ENCODE measurements at regions not wholly inside any gene's neighbourhood (a gene's known extent, or its start where the extent isn't known, plus 50 kb on each side); places are given as distances from the start of the nearest gene placed in this dataset.

DNA sequence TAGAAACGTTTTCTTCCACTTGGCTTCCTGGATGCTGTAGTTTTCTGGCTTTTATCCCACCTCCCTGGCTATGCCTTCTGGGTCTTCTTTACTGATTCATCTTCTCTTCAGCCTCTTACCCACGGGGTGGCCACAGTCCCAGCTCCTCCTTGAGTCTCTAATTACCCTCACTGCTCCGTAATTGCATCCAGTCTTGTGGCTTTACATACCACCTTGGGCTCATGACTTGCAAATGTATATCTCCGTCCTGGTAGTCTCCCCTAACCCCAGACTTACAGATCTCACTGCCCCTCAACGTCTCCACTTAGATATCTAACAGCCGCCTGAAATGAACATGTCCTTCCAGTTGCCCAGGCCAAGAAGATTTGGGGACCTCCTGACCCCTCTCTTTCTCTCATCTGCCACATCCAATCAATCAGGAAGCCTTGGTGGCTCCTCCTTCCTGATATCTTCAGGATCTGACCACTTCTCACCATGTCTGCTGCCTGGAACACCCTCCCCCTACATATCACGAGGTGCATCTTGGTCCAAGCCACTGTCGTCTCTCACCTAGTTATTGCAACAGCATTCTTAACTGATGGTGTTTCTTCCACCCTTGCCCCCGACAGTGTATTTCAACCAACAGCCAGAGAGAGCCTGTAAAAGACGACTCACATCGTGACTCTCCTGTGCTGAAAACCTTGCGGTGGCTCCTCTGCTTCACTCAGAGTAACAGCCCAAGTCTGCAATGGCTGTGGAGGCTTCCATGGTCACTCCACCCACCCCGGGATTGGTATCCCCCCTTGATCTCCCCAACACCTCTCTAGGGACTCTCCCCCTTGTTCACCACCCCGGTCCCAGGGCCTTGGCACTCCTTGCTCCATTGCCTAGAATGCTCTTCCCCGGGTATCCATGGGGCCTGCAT, 219.0 kb upstream of the POU3F1 start:
- no peaks in the 10 kb centered on the region for H3K9me3 Mint-ChIP-seq (ENCODE audit: unreplicated experiment)
- no peaks in the 10 kb centered on the region for H3K36me3 Mint-ChIP-seq (ENCODE audit: unreplicated experiment)
- no peaks in the 10 kb centered on the region for H3K4me1 Mint-ChIP-seq (ENCODE audit: unreplicated experiment)
- no peak overlapping the region for H3K4me3 Mint-ChIP-seq (ENCODE audit: unreplicated experiment)
- H3K27ac Mint-ChIP-seq (ENCODE audit: unreplicated experiment): no peak overlapping the region
- DNase-seq (ENCODE audit: extremely low spot score, unreplicated experiment): no peak
- peaks cover 17% of the 10 kb centered on the region for H3K27me3 Mint-ChIP-seq (ENCODE audit: unreplicated experiment)
- TF ChIP-seq CTCF (IDR thresholded peaks at IDR 0.05): no peak

GRCh38 chr1:38263438-38263837, 216.8 kb upstream of the POU3F1 start:
- no peak for DNase-seq (ENCODE audit: extremely low spot score, unreplicated experiment)
- no peak overlapping the region for H3K27ac Mint-ChIP-seq (ENCODE audit: unreplicated experiment)
- peaks cover 16% of the 10 kb centered on the region for H3K27me3 Mint-ChIP-seq (ENCODE audit: unreplicated experiment)
- no peak overlapping the region for H3K4me3 Mint-ChIP-seq (ENCODE audit: unreplicated experiment)
- no peaks in the 10 kb centered on the region for H3K9me3 Mint-ChIP-seq (ENCODE audit: unreplicated experiment)
- no peak for TF ChIP-seq CTCF (IDR thresholded peaks at IDR 0.05)
- H3K4me1 Mint-ChIP-seq (ENCODE audit: unreplicated experiment): no peaks in the 10 kb centered on the region
- H3K36me3 Mint-ChIP-seq (ENCODE audit: unreplicated experiment): no peaks in the 10 kb centered on the region

DNA sequence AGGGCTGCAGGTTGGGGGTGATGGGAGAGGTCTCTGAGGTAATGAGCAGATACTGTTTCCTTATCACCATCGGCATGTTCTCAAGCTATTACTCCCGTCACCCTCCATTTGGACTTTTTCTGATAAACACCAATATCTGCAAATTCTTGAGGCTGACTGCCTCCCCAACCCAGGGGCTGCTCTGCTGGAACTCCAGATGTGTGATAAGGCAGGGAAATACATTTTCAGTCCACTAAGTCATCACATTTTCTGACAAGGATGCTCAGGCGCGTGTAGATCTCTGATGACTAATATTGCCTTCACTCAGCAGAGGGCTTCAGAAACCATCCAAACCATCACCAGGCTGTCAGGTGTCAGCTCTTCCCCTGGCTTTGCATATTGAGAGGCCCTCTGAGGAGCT, 215.0 kb upstream of the POU3F1 start:
- DNase-seq (ENCODE audit: extremely low spot score, unreplicated experiment): no peak
- TF ChIP-seq CTCF (IDR thresholded peaks at IDR 0.05): no peak
- H3K36me3 Mint-ChIP-seq (ENCODE audit: unreplicated experiment): no peaks in the 10 kb centered on the region
- H3K4me1 Mint-ChIP-seq (ENCODE audit: unreplicated experiment): no peaks in the 10 kb centered on the region
- H3K27ac Mint-ChIP-seq (ENCODE audit: unreplicated experiment): no peak overlapping the region
- H3K4me3 Mint-ChIP-seq (ENCODE audit: unreplicated experiment): no peak overlapping the region
- H3K9me3 Mint-ChIP-seq (ENCODE audit: unreplicated experiment): no peaks in the 10 kb centered on the region
- peaks cover 20% of the 10 kb centered on the region for H3K27me3 Mint-ChIP-seq (ENCODE audit: unreplicated experiment)

DNA sequence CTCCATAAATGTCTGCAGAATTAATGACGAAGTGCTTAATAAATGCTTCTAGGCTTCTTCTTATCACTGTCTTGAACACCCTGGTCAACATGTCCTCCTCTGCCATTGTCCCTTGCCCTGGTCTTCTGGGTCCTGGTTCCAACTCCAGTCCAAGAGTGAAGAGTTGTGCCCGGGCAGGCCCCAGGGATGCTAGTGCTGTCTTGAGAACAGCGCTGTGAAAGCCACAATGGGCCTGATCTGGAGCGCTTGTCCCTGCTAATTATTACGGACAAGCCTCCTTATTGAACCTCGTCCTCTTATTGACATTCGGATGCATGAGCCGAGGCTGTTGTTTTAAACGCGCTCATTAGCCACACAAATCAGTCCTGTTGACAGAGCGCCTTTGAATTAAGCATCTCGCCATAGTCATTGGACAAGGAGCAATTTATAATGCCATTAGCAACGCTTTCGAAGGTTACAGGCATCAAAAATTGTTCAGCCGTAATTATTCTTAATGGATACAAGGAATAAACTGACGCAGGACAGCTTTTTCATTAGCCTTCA, 211.6 kb upstream of the POU3F1 start:
- peaks cover 24% of the 10 kb centered on the region for H3K27me3 Mint-ChIP-seq (ENCODE audit: unreplicated experiment)
- H3K27ac Mint-ChIP-seq (ENCODE audit: unreplicated experiment): no peak overlapping the region
- H3K4me1 Mint-ChIP-seq (ENCODE audit: unreplicated experiment): no peaks in the 10 kb centered on the region
- no peaks in the 10 kb centered on the region for H3K36me3 Mint-ChIP-seq (ENCODE audit: unreplicated experiment)
- H3K9me3 Mint-ChIP-seq (ENCODE audit: unreplicated experiment): no peaks in the 10 kb centered on the region
- H3K4me3 Mint-ChIP-seq (ENCODE audit: unreplicated experiment): no peak overlapping the region
- no peak for TF ChIP-seq CTCF (IDR thresholded peaks at IDR 0.05)
- DNase-seq (ENCODE audit: extremely low spot score, unreplicated experiment): no peak

- DNase-seq (ENCODE audit: extremely low spot score, unreplicated experiment): no peak
- no peaks in the 10 kb centered on the region for H3K9me3 Mint-ChIP-seq (ENCODE audit: unreplicated experiment)
- H3K27ac Mint-ChIP-seq (ENCODE audit: unreplicated experiment): no peak overlapping the region
- H3K4me1 Mint-ChIP-seq (ENCODE audit: unreplicated experiment): no peaks in the 10 kb centered on the region
- peaks cover 24% of the 10 kb centered on the region for H3K27me3 Mint-ChIP-seq (ENCODE audit: unreplicated experiment)
- no peak overlapping the region for H3K4me3 Mint-ChIP-seq (ENCODE audit: unreplicated experiment)
- no peak for TF ChIP-seq CTCF (IDR thresholded peaks at IDR 0.05)
- H3K36me3 Mint-ChIP-seq (ENCODE audit: unreplicated experiment): no peaks in the 10 kb centered on the region
These were observed 210.8 kb upstream of the POU3F1 start for GRCh38 chr1:38257374-38257773.

Data from osteocyte (in vitro differentiated cells).